Ishikawa (cell line): ENCODE measurements at regions not wholly inside any gene's neighbourhood (a gene's known extent, or its start where the extent isn't known, plus 50 kb on each side); places are given as distances from the start of the nearest gene placed in this dataset.

Experiments used
- CEBPB ChIP-seq: IDR thresholded peaks from 2 replicates; pipeline ENCODE4 v1.6.1; 2012
- CREB1 ChIP-seq: IDR thresholded peaks from 2 replicates; pipeline ENCODE4 v1.6.1; 2012; ENCODE audit warnings: low read depth
- EGR1 ChIP-seq: IDR thresholded peaks from 2 replicates; pipeline ENCODE4 v1.6.1; 2012
- EP300 ChIP-seq: IDR thresholded peaks from 2 replicates; pipeline ENCODE4 v1.6.1; 2012; ENCODE audit warnings: borderline replicate concordance
- FOXM1 ChIP-seq: IDR thresholded peaks from 2 replicates; pipeline ENCODE4 v1.6.1; 2012; ENCODE audit warnings: low read depth, borderline replicate concordance
- MAX ChIP-seq: IDR thresholded peaks from 2 replicates; pipeline ENCODE4 v1.6.1; 2012
- NFIC ChIP-seq: IDR thresholded peaks from 2 replicates; pipeline ENCODE4 v1.6.1; 2012
- RAD21 ChIP-seq: IDR thresholded peaks from 2 replicates; pipeline ENCODE4 v1.6.1; 2012; ENCODE audit warnings: low read depth
- REST ChIP-seq: IDR thresholded peaks from 2 replicates; pipeline ENCODE4 v1.6.1; 2012; ENCODE audit warnings: low read depth, mild to moderate bottlenecking
- TAF1 ChIP-seq: IDR thresholded peaks from 2 replicates; pipeline ENCODE4 v1.6.1; 2012; ENCODE audit warnings: low read depth, mild to moderate bottlenecking
- TCF12 ChIP-seq: IDR thresholded peaks from 2 replicates; pipeline ENCODE4 v1.6.1; 2012; ENCODE audit warnings: low read depth
- TEAD4 ChIP-seq: IDR thresholded peaks from 2 replicates; pipeline ENCODE4 v1.6.1; 2012
- USF1 ChIP-seq: IDR thresholded peaks from 2 replicates; pipeline ENCODE4 v1.6.1; 2012
- YY1 ChIP-seq: IDR thresholded peaks from 2 replicates; pipeline ENCODE4 v1.6.1; 2012; ENCODE audit warnings: low read depth
- ZBTB7A ChIP-seq: IDR thresholded peaks from 2 replicates; pipeline ENCODE4 v1.6.1; 2012; ENCODE audit warnings: low read depth

DNA sequence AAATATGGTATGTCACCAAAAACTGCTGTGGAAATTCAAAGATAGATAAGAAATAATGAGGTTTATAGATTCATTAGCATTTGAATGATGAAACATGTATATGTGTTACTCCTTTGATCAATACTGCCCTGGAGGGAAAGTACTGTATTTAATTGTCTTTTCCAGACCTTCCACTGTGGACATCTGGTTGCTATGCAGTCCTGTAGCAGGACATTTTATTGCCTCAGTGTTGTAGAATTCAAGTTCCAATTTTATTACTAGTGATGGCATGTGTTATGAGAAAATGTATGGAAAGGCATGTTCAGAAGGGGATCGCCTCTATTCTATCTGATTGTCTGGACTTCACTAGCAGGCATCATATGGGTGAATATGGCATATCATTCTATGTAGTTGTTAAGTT is 391.0 kb downstream of the TFAP2B start:
- TF ChIP-seq NFIC = no peak
- TF ChIP-seq USF1 = no peak
- no peak for TF ChIP-seq TEAD4
- no peak for TF ChIP-seq RAD21
- TF ChIP-seq REST = no peak
- no peak for TF ChIP-seq YY1
- TF ChIP-seq MAX = no peak
- no peak for TF ChIP-seq TAF1
- TF ChIP-seq FOXM1 = no peak
- TF ChIP-seq TCF12 = no peak
- TF ChIP-seq CEBPB = no peak
- TF ChIP-seq CREB1 = no peak
- no peak for TF ChIP-seq EP300
- TF ChIP-seq ZBTB7A = no peak
- TF ChIP-seq EGR1 = no peak

DNA sequence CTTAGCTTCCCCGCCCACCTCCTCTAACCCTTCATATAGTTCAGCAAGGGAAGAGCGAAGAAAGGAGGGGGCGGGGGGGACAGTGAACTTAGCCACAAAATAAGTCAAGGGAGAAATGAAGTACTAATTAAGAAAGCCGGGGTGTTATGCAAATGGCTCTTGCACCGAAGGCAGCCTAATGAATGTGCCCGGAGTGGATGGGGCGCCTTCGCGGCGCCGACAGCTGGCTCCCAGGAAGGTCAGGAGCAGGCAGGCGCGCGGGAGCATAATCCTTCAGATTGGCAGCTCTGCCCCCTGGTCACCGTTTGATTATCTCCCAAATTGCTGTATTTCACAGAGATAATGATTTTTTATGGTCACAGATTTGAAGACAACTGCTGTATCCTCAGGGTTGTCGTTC is 395.1 kb downstream of the TFAP2B start:
- no peak for TF ChIP-seq EP300
- no peak for TF ChIP-seq NFIC
- TF ChIP-seq TEAD4 = no peak
- no peak for TF ChIP-seq TAF1
- TF ChIP-seq FOXM1 = no peak
- no peak for TF ChIP-seq RAD21
- TF ChIP-seq CEBPB = no peak
- TF ChIP-seq REST = no peak
- no peak for TF ChIP-seq USF1
- TF ChIP-seq CREB1 = no peak
- no peak for TF ChIP-seq YY1
- no peak for TF ChIP-seq ZBTB7A
- TF ChIP-seq MAX = no peak
- no peak for TF ChIP-seq TCF12
- TF ChIP-seq EGR1 = no peak

- no peak for TF ChIP-seq MAX
- TF ChIP-seq TCF12 = no peak
- TF ChIP-seq CREB1 = no peak
- no peak for TF ChIP-seq REST
- TF ChIP-seq EGR1 = no peak
Measured at GRCh38 chr6:51214442-51214841, 395.8 kb downstream of the TFAP2B start.

GRCh38 chr6:51218181-51218580 is 399.5 kb downstream of the TFAP2B start:
- TF ChIP-seq NFIC (no peak), RAD21 (no peak), TAF1 (no peak), TCF12 (no peak), USF1 (no peak), FOXM1 (no peak), EP300 (no peak)

- TF ChIP-seq EGR1 = no peak
- no peak for TF ChIP-seq REST
- no peak for TF ChIP-seq ZBTB7A
- no peak for TF ChIP-seq NFIC
- TF ChIP-seq MAX = no peak
- no peak for TF ChIP-seq FOXM1
- no peak for TF ChIP-seq RAD21
- TF ChIP-seq TEAD4 = no peak
- TF ChIP-seq CEBPB = no peak
- no peak for TF ChIP-seq YY1
Measured at GRCh38 chr6:51241376-51241775, 422.7 kb downstream of the TFAP2B start.
